ENCODE measurements at regions not wholly inside any gene's neighbourhood (a gene's known extent, or its start where the extent isn't known, plus 50 kb on each side); places are given as distances from the start of the nearest gene placed in this dataset.

DNA sequence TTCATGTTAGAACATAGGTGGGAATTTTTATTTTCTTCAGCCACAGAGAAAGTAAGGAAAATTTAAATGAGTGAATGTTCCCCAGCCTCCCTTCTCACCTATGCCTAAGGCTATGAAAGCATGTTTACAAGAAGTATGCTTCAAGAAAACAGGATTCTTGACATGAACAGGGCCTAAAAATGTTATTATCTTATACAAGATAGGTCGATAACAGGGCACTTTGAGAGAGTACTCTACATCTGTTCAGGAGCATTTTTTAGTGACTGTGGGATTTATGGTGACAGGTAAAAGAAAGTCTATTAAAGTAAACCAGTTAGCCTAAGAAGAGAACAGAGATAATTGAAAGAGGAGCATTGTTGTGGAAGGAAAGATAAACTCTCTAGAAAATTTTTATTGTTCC lies 222.9 kb upstream of the DAAM1 start:
- Histone ChIP-seq H3K27me3 (no peaks in the 10 kb centered on the region), H3K4me1 (no peaks in the 10 kb centered on the region), H3K4me3 (no peak overlapping the region), H3K9me3 (no peaks in the 10 kb centered on the region), H3K27ac (no peak overlapping the region), H3K36me3 (no peaks in the 10 kb centered on the region)
- TF ChIP-seq POLR2A (IDR thresholded peaks at IDR 0.05) = no peak
- TF ChIP-seq, protein P1, sequence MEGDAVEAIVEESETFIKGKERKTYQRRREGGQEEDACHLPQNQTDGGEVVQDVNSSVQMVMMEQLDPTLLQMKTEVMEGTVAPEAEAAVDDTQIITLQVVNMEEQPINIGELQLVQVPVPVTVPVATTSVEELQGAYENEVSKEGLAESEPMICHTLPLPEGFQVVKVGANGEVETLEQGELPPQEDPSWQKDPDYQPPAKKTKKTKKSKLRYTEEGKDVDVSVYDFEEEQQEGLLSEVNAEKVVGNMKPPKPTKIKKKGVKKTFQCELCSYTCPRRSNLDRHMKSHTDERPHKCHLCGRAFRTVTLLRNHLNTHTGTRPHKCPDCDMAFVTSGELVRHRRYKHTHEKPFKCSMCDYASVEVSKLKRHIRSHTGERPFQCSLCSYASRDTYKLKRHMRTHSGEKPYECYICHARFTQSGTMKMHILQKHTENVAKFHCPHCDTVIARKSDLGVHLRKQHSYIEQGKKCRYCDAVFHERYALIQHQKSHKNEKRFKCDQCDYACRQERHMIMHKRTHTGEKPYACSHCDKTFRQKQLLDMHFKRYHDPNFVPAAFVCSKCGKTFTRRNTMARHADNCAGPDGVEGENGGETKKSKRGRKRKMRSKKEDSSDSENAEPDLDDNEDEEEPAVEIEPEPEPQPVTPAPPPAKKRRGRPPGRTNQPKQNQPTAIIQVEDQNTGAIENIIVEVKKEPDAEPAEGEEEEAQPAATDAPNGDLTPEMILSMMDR (IDR thresholded peaks at IDR 0.05) = no peak
- DNase-seq = no peak

DNA sequence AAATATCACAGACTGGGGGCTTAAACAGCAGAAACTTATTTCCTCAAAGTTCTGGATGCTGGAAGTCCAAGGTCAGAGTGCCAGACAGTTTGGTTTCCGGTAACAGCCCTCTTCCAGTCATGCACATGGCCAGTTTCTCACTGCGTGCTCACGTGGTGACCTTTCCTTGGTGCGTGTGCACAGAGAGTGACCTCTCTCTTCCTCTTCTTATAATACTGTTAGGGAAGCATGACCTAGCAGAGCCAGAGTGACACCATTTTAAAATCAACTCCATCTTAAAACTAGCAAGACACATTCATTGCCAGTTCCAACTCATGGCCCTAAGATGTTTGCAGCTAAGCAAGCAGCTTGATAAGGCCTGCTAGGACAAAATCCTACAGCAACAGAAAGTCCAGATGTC lies 221.5 kb upstream of the DAAM1 start:
- H3K4me3 ChIP-seq = no peak overlapping the region
- DNase-seq = no peak
- TF ChIP-seq, protein P1 (IDR thresholded peaks at IDR 0.05) = no peak
- TF ChIP-seq POLR2A (IDR thresholded peaks at IDR 0.05) = no peak
- no peaks in the 10 kb centered on the region for H3K36me3 ChIP-seq
- no peaks in the 10 kb centered on the region for H3K9me3 ChIP-seq
- H3K4me1 ChIP-seq = no peaks in the 10 kb centered on the region
- H3K27ac ChIP-seq = no peak overlapping the region
- no peaks in the 10 kb centered on the region for H3K27me3 ChIP-seq

DNA sequence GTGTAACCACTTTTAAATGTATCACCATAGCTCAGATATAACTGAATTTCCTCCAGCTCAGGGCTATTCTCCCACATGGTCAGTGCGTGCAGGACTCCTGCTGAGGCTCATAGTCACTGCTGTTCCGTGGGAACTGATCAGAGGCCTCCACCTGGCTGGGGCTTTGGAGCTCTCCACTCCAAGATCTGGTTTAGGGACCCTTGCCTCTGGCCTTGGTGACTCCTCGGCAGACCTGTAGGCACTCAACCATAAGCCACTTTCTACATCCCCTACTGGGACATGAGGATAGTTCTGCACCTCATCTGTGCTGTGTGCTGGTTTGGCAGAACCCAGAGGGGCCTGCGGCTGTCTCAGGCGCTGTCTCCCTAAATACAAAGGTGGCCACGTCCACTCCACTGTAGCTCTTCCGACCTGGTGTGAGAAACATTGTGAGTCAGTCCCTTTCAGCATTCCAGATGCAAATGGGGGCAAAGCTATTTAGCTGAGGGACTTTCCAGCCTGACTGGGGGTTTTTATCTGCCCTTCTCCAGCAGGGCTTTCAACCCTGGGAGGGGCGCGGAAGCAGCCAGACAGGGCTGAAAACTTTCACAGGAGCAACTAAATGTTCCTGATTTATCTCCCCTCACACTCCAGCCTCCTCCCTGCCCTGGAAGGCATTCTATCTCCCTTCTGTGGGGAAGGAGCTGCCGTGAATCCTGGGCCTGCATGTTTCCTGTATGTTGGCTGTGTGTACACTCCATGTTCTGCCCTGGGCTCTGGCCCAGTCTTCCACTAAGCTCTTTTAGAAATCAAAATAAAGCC lies 218.3 kb upstream of the DAAM1 start:
- no peaks in the 10 kb centered on the region for H3K4me1 ChIP-seq
- no peaks in the 10 kb centered on the region for H3K36me3 ChIP-seq
- TF ChIP-seq POLR2A (IDR thresholded peaks at IDR 0.05) = no peak
- TF ChIP-seq, protein P1 (IDR thresholded peaks at IDR 0.05) = no peak
- H3K4me3 ChIP-seq = no peak overlapping the region
- DNase-seq = no peak
- H3K27ac ChIP-seq = no peak overlapping the region
- no peaks in the 10 kb centered on the region for H3K9me3 ChIP-seq
- H3K27me3 ChIP-seq = no peaks in the 10 kb centered on the region

DNA sequence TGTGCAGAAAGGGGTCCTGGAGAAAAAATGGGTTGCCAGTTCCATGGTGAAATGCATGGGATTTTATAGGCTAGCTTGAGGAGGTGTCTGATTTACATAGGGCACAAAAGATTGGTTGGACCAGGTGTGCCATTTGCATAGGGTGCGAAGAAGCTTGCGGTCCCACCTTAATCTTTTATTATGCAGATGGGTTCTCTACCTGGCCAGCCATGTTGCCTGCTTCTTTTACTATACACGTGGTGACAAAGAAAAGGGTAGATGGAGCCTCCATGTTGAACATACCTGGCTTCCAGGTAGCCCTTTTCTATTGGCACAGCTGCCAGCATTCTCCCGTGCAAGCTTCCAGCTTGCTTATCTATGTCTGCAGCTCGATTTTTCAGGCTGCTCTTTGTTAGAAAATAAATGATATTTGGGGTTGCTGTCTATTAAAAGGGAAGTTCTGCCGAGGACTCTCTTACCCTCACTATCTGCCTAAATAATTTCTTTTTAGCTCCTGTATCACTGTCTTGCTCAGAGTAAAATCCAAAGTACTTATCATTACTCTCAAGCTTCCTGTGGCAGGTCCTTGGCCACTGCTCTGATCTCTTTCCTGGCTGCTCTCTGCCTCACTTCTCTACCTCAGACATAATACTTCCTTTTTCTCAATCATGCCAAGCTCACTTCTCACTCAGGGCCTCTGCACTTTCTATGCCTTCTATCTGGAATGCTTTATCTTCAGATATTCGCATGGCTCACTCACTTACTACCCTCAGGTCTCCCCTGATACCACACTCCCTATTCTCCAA lies 216.0 kb upstream of the DAAM1 start:
- Histone ChIP-seq H3K4me1 (no peaks in the 10 kb centered on the region), H3K27ac (no peak overlapping the region), H3K9me3 (no peaks in the 10 kb centered on the region), H3K27me3 (no peaks in the 10 kb centered on the region), H3K4me3 (no peak overlapping the region), H3K36me3 (no peaks in the 10 kb centered on the region)
- DNase-seq = no peak
- TF ChIP-seq POLR2A (IDR thresholded peaks at IDR 0.05) = no peak
- TF ChIP-seq, protein P1 (IDR thresholded peaks at IDR 0.05) = no peak

DNA sequence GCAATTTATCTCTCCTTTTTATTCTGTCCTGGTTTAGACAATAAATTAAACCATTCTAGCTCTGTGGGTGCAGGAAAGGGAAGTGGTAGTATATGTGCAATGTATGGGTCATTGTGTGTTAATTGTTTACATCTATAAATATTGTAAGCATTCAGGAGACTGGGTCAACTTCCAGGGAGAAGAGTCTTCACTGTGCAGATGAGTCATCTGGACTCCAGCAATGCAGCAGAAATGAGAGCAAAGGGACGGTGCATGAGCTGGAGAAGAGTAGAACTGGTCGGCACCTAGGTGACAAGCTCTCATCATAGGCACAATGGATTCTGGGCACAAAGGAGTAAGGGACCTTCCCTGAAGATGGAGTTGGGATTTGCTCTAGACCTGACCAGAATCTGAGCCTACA lies 211.1 kb upstream of the DAAM1 start:
- Histone ChIP-seq H3K36me3 (no peaks in the 10 kb centered on the region), H3K27me3 (no peaks in the 10 kb centered on the region), H3K4me1 (no peaks in the 10 kb centered on the region), H3K4me3 (no peak overlapping the region), H3K27ac (no peak overlapping the region), H3K9me3 (no peaks in the 10 kb centered on the region)
- no peak for DNase-seq
- no peak for TF ChIP-seq POLR2A (IDR thresholded peaks at IDR 0.05)
- TF ChIP-seq, protein P1 (IDR thresholded peaks at IDR 0.05) = no peak

All from Peyer's patch (tissue), 4 donors.